ENCODE measurements at regions not wholly inside any gene's neighbourhood (a gene's known extent, or its start where the extent isn't known, plus 50 kb on each side); places are given as distances from the start of the nearest gene placed in this dataset.

DNA sequence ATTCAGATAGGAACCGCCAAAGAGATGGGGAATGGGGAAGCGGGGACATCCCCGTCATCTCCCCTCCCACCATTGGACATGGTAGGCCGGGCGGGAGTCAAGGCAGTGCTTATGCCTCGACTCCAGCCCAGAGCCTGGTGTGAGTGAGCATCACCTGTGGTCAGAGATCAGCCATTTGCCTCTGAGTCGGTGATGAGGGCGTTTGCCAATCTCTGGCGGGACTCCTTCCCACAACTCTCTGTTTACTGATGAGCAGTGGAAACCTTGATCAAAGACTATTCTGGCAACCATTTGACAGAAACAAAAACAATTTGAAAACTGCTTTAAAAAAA, 63.9 kb upstream of the HES1 start:
- in situ Hi-C loops (cut with MboI; ENCODE audit: low pct_unique_long_range_greater_than_20kb, low sequenced_read_pairs, unreplicated experiment), result no loop called here
- no peak for DNase-seq (ENCODE audit: low spot score)
- TF ChIP-seq, protein P1, sequence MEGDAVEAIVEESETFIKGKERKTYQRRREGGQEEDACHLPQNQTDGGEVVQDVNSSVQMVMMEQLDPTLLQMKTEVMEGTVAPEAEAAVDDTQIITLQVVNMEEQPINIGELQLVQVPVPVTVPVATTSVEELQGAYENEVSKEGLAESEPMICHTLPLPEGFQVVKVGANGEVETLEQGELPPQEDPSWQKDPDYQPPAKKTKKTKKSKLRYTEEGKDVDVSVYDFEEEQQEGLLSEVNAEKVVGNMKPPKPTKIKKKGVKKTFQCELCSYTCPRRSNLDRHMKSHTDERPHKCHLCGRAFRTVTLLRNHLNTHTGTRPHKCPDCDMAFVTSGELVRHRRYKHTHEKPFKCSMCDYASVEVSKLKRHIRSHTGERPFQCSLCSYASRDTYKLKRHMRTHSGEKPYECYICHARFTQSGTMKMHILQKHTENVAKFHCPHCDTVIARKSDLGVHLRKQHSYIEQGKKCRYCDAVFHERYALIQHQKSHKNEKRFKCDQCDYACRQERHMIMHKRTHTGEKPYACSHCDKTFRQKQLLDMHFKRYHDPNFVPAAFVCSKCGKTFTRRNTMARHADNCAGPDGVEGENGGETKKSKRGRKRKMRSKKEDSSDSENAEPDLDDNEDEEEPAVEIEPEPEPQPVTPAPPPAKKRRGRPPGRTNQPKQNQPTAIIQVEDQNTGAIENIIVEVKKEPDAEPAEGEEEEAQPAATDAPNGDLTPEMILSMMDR (IDR thresholded peaks at IDR 0.05; ENCODE audit: extremely low read depth, insufficient read depth, missing control alignments), result no peak

GRCh38 chr3:194072691-194073279, 63.2 kb upstream of the HES1 start:
- TF ChIP-seq, protein P1 (IDR thresholded peaks at IDR 0.05; ENCODE audit: extremely low read depth, insufficient read depth, missing control alignments), result no peak
- no peak for DNase-seq (ENCODE audit: low spot score)
- in situ Hi-C loops (cut with MboI; ENCODE audit: low pct_unique_long_range_greater_than_20kb, low sequenced_read_pairs, unreplicated experiment), result no loop called here

DNA sequence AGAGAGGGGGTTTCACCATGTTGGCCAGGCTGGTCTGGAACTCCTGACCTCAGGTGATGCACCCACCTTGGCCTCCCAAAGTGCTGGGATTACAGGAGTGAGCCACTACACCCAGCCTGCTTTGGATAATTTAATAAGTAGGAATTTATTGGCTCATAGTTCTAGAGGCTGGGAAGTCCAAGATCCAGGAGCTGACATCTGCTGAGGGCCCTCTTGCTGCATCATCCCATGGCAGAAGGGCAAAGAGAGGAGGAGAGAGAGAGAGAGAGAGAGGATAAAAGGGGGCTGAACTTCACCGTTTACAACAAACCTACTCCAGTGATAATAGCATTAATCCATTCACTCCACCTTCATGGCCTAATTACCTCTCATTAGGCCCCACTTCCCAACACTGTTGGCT, 62.0 kb upstream of the HES1 start:
- TF ChIP-seq, protein P1 (IDR thresholded peaks at IDR 0.05; ENCODE audit: extremely low read depth, insufficient read depth, missing control alignments), result no peak
- no peak for DNase-seq (ENCODE audit: low spot score)
- in situ Hi-C loops (cut with MboI; ENCODE audit: low pct_unique_long_range_greater_than_20kb, low sequenced_read_pairs, unreplicated experiment), result no loop called here

- no peak for DNase-seq (ENCODE audit: low spot score)
- TF ChIP-seq, protein P1 (IDR thresholded peaks at IDR 0.05; ENCODE audit: extremely low read depth, insufficient read depth, missing control alignments), result no peak
- in situ Hi-C loops (cut with MboI; ENCODE audit: low pct_unique_long_range_greater_than_20kb, low sequenced_read_pairs, unreplicated experiment), result no loop called here
These were observed 60.8 kb upstream of the HES1 start for GRCh38 chr3:194075088-194075615.

GRCh38 chr3:194075802-194076460, 60.0 kb upstream of the HES1 start:
- in situ Hi-C loops (cut with MboI; ENCODE audit: low pct_unique_long_range_greater_than_20kb, low sequenced_read_pairs, unreplicated experiment), result no loop called here
- TF ChIP-seq, protein P1 (IDR thresholded peaks at IDR 0.05; ENCODE audit: extremely low read depth, insufficient read depth, missing control alignments), result no peak

GRCh38 chr3:194076475-194076874, 59.5 kb upstream of the HES1 start:
- TF ChIP-seq, protein P1 (IDR thresholded peaks at IDR 0.05; ENCODE audit: extremely low read depth, insufficient read depth, missing control alignments), result no peak
- DNase-seq (ENCODE audit: low spot score), result no peak
- in situ Hi-C loops (cut with MboI; ENCODE audit: low pct_unique_long_range_greater_than_20kb, low sequenced_read_pairs, unreplicated experiment), result no loop called here

More at GRCh38 chr3:194075802-194076460, 60.0 kb upstream of the HES1 start:
- no peak for DNase-seq (ENCODE audit: low spot score)

Measured in GM13977 (cell line).